ENCODE measurements at regions not wholly inside any gene's neighbourhood (a gene's known extent, or its start where the extent isn't known, plus 50 kb on each side); places are given as distances from the start of the nearest gene placed in this dataset.

DNA sequence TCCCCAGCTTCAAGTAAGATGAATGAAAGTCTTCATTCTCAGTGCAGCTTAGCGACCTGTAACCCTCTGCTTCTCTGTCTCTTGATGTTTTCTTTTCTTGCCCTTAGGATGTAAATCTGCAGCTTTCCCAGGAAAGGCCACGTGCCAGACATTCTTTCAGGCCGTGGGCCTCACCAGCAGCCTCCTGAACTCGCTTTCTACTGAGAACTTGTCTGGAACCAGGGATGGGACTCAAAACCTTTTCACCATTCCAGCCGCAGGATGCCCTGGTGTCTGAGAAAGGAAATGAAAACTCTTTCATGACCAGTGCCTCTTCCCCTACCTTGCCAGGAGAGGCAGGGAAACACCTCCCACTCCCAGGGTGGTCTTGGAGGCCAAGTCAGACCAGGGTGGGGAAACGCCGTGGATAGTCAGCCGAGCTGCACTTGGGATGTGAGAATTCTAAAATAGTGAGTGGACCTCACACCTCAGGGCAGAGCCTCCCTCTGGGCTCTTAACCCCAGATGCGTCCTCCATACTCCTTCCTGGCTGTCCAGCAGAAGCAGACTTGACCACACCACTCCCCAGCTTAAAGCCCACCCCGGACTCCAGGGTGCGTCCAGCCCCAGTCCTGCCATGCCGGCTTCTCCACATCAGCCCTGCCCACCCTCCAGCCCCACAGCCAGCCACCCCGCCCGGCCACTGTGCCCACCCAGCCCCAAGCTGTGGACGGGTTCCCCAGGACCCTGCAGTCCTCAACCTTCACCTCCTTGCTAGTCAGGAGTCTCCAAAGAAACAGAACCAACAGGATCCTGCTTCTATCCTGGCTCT lies 115.5 kb downstream of the TWIST2 start:
- H3K4me1 Mint-ChIP-seq = no peaks in the 10 kb centered on the region
- no peaks in the 10 kb centered on the region for H3K36me3 Mint-ChIP-seq
- H3K27me3 Mint-ChIP-seq = peaks cover 9% of the 10 kb centered on the region
- H3K9me3 Mint-ChIP-seq = peaks cover 3% of the 10 kb centered on the region
- no peak overlapping the region for H3K4me3 Mint-ChIP-seq
- no peak for ATAC-seq
- H3K27ac Mint-ChIP-seq = no peak overlapping the region

- Mint-ChIP-seq H3K4me1 (no peaks in the 10 kb centered on the region), H3K27me3 (peaks cover 8% of the 10 kb centered on the region)
These were observed 116.1 kb downstream of the TWIST2 start for GRCh38 chr2:238963971-238964328.

GRCh38 chr2:238964544-238965067 lies 116.7 kb downstream of the TWIST2 start:
- no peak overlapping the region for H3K27ac Mint-ChIP-seq
- H3K4me1 Mint-ChIP-seq = no peaks in the 10 kb centered on the region
- H3K27me3 Mint-ChIP-seq = peaks cover 14% of the 10 kb centered on the region
- H3K9me3 Mint-ChIP-seq = peaks cover 3% of the 10 kb centered on the region
- H3K4me3 Mint-ChIP-seq = no peak overlapping the region
- ATAC-seq = no peak
- H3K36me3 Mint-ChIP-seq = no peaks in the 10 kb centered on the region

More at GRCh38 chr2:238963971-238964328, 116.1 kb downstream of the TWIST2 start:
- Mint-ChIP-seq H3K4me3 (no peak overlapping the region), H3K36me3 (no peaks in the 10 kb centered on the region), H3K27ac (no peak overlapping the region), H3K9me3 (peaks cover 3% of the 10 kb centered on the region)
- no peak for ATAC-seq

DNA sequence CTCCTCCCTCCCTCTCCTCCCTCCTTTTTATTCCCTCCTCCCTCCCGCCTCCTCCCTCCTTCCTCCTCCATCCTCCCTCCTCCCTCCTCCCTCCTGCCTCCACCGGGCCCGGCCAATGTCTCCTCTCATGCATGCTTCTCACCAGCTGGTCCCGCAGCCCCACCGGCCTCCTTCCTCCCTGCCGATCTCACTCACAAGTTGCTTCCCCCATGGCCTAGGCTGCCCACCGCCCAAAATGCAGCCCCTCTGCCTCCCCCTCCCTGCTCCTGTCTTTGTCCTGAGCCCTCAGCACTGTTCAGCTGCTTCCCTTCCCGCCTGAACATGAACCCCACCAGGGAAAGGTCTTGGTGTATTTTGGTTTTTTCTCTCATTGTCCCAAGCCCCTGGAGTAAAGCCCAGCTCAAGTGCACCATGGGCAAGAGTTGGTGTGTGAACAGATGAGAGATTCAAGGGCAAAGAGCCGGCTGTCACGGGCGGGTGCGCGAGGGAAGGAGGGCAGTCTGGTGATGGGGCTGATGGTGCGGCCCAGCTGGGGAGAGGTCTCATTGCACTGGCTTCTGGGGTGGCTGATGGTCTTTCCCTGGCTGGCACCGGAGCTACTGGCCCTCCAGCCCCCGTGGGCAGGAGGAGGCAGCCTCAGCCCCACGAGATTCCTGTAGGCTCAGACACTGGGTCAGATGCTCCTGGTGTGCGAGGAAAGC lies 117.6 kb downstream of the TWIST2 start:
- H3K4me1 Mint-ChIP-seq = no peaks in the 10 kb centered on the region
- peaks cover 23% of the 10 kb centered on the region for H3K27me3 Mint-ChIP-seq
- peaks cover 3% of the 10 kb centered on the region for H3K9me3 Mint-ChIP-seq
- no peak overlapping the region for H3K27ac Mint-ChIP-seq
- no peak for ATAC-seq
- H3K36me3 Mint-ChIP-seq = no peaks in the 10 kb centered on the region
- H3K4me3 Mint-ChIP-seq = no peak overlapping the region

- Mint-ChIP-seq H3K27ac (no peak overlapping the region), H3K9me3 (peaks cover 3% of the 10 kb centered on the region), H3K4me1 (no peaks in the 10 kb centered on the region), H3K36me3 (no peaks in the 10 kb centered on the region), H3K4me3 (no peak overlapping the region), H3K27me3 (peaks cover 31% of the 10 kb centered on the region)
- no peak for ATAC-seq
These were observed 118.4 kb downstream of the TWIST2 start for GRCh38 chr2:238966072-238966937.

GRCh38 chr2:238967031-238967977 lies 119.4 kb downstream of the TWIST2 start:
- Mint-ChIP-seq H3K36me3 (no peaks in the 10 kb centered on the region), H3K27ac (no peak overlapping the region), H3K4me1 (no peaks in the 10 kb centered on the region), H3K27me3 (peaks cover 41% of the 10 kb centered on the region), H3K9me3 (no peaks in the 10 kb centered on the region), H3K4me3 (no peak overlapping the region)
- no peak for ATAC-seq

GRCh38 chr2:238967978-238968360 lies 120.1 kb downstream of the TWIST2 start:
- Mint-ChIP-seq H3K9me3 (no peaks in the 10 kb centered on the region), H3K27me3 (peaks cover 45% of the 10 kb centered on the region), H3K4me1 (no peaks in the 10 kb centered on the region), H3K4me3 (no peak overlapping the region), H3K27ac (no peak overlapping the region), H3K36me3 (no peaks in the 10 kb centered on the region)
- no peak for ATAC-seq

DNA sequence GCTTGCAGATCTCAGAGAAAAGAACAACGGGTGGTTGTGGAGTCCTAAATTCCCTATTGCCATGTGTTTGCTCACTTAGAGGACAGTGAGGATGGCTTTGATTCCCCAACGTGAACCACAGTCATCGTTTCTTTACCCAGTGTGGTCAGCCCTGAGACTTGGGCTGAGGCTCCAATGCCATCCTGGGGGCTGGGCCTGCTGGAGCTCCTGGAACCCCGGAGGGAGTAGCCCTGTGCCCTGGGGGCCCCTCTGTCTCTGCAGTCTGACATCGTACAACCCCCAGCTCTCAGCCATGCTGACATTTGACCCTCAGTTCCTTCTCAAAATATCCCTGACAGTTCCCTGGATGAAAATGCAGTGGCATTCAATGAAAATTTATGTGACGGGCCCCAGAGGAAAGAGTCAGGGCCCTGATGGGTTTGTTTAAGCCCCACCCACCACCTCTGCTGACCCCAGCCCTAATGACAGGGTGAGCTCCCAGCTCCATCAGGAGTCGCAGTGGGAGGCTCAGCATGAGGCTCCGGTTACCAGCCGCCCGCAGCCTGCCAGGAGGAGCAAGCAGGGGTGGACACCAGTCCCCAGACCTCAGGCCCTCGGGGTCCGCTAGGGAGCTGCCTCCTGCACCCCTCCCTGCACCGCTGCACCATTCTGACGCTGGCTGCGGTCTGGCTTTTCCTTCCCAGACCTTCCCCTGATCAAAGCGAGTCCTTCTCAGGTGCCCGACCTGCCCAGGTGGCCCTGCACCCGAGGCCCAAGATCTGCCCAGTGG lies 120.9 kb downstream of the TWIST2 start:
- H3K4me1 Mint-ChIP-seq = no peaks in the 10 kb centered on the region
- ATAC-seq = no peak
- no peak overlapping the region for H3K4me3 Mint-ChIP-seq
- no peaks in the 10 kb centered on the region for H3K36me3 Mint-ChIP-seq
- H3K9me3 Mint-ChIP-seq = no peaks in the 10 kb centered on the region
- H3K27me3 Mint-ChIP-seq = peaks cover 45% of the 10 kb centered on the region
- no peak overlapping the region for H3K27ac Mint-ChIP-seq

GRCh38 chr2:238969857-238970256 lies 122.0 kb downstream of the TWIST2 start:
- Mint-ChIP-seq H3K4me3 (no peak overlapping the region), H3K9me3 (no peaks in the 10 kb centered on the region), H3K27me3 (peaks cover 45% of the 10 kb centered on the region), H3K4me1 (no peaks in the 10 kb centered on the region), H3K27ac (no peak overlapping the region), H3K36me3 (no peaks in the 10 kb centered on the region)
- no peak for ATAC-seq

DNA sequence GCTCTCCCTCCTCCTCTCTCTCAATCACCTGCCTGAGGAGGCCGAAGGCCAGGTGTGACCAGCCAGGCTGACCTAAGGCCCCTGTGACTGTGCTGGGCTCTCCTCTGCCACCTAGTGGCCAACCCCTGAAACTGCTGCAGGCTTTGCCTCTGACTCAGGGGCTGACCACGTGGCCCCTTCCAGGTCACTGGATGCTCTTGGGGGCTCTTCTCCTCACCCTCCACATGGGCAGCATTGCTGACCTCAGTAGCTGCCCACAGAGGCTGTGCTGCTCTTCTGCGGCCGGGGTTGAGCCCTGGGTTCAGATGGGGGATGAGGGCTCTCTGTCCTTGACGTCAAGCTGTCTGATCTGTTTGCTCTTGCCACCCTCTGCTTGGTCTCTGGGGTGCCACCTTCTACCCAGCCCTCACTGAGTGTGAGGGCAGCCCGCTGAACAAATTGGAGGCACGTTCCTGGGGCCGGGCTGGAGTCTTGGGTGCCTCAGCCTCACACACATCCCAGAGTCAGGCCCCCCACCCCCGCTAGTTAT lies 122.7 kb downstream of the TWIST2 start:
- H3K27ac Mint-ChIP-seq = no peak overlapping the region
- H3K36me3 Mint-ChIP-seq = no peaks in the 10 kb centered on the region
- H3K4me3 Mint-ChIP-seq = no peak overlapping the region
- peak; percentile 61 for ATAC-seq
- H3K4me1 Mint-ChIP-seq = no peaks in the 10 kb centered on the region
- peaks cover 7% of the 10 kb centered on the region for H3K9me3 Mint-ChIP-seq
- H3K27me3 Mint-ChIP-seq = peaks cover 45% of the 10 kb centered on the region

- Mint-ChIP-seq H3K36me3 (no peaks in the 10 kb centered on the region), H3K4me1 (no peaks in the 10 kb centered on the region), H3K27ac (no peak overlapping the region), H3K9me3 (peaks cover 7% of the 10 kb centered on the region), H3K4me3 (no peak overlapping the region), H3K27me3 (peaks cover 45% of the 10 kb centered on the region)
- ATAC-seq = no peak
These were observed 123.6 kb downstream of the TWIST2 start for GRCh38 chr2:238971318-238972145.

- H3K4me3 Mint-ChIP-seq = no peak overlapping the region
- no peaks in the 10 kb centered on the region for H3K36me3 Mint-ChIP-seq
- peaks cover 45% of the 10 kb centered on the region for H3K27me3 Mint-ChIP-seq
- peaks cover 11% of the 10 kb centered on the region for H3K9me3 Mint-ChIP-seq
- H3K27ac Mint-ChIP-seq = no peak overlapping the region
- ATAC-seq = no peak
- H3K4me1 Mint-ChIP-seq = no peaks in the 10 kb centered on the region
These were observed 124.2 kb downstream of the TWIST2 start for GRCh38 chr2:238972146-238972445.
